ENCODE measurements at regions not wholly inside any gene's neighbourhood (a gene's known extent, or its start where the extent isn't known, plus 50 kb on each side); places are given as distances from the start of the nearest gene placed in this dataset.

GRCh38 chrX:16222151-16222550, 54.9 kb downstream of the MAGEB17 start:
- H3K4me1 Mint-ChIP-seq (ENCODE audit: unreplicated experiment): no peaks in the 10 kb centered on the region
- no peak for DNase-seq (ENCODE audit: low spot score)
- no peaks in the 10 kb centered on the region for H3K27me3 Mint-ChIP-seq (ENCODE audit: unreplicated experiment)
- no peaks in the 10 kb centered on the region for H3K9me3 Mint-ChIP-seq (ENCODE audit: unreplicated experiment)
- no peak overlapping the region for H3K27ac Mint-ChIP-seq (ENCODE audit: unreplicated experiment)
- no peak overlapping the region for H3K4me3 Mint-ChIP-seq (ENCODE audit: unreplicated experiment)
- peaks cover 9% of the 10 kb centered on the region for H3K36me3 Mint-ChIP-seq (ENCODE audit: low read depth, unreplicated experiment)
- no peak for TF ChIP-seq CTCF (IDR thresholded peaks at IDR 0.05; ENCODE audit: unreplicated experiment)

GRCh38 chrX:16223385-16223784, 56.1 kb downstream of the MAGEB17 start:
- Mint-ChIP-seq H3K4me3 (ENCODE audit: unreplicated experiment) (no peak overlapping the region), H3K27me3 (ENCODE audit: unreplicated experiment) (no peaks in the 10 kb centered on the region), H3K4me1 (ENCODE audit: unreplicated experiment) (no peaks in the 10 kb centered on the region), H3K9me3 (ENCODE audit: unreplicated experiment) (no peaks in the 10 kb centered on the region), H3K27ac (ENCODE audit: unreplicated experiment) (no peak overlapping the region), H3K36me3 (ENCODE audit: low read depth, unreplicated experiment) (peaks cover 9% of the 10 kb centered on the region)
- DNase-seq (ENCODE audit: low spot score): no peak
- no peak for TF ChIP-seq CTCF (IDR thresholded peaks at IDR 0.05; ENCODE audit: unreplicated experiment)

- H3K9me3 Mint-ChIP-seq (ENCODE audit: unreplicated experiment): no peaks in the 10 kb centered on the region
- DNase-seq (ENCODE audit: low spot score): no peak
- peaks cover 3% of the 10 kb centered on the region for H3K36me3 Mint-ChIP-seq (ENCODE audit: low read depth, unreplicated experiment)
- no peak overlapping the region for H3K27ac Mint-ChIP-seq (ENCODE audit: unreplicated experiment)
- no peaks in the 10 kb centered on the region for H3K4me1 Mint-ChIP-seq (ENCODE audit: unreplicated experiment)
- no peak for TF ChIP-seq CTCF (IDR thresholded peaks at IDR 0.05; ENCODE audit: unreplicated experiment)
- no peak overlapping the region for H3K4me3 Mint-ChIP-seq (ENCODE audit: unreplicated experiment)
- H3K27me3 Mint-ChIP-seq (ENCODE audit: unreplicated experiment): no peaks in the 10 kb centered on the region
Observed at GRCh38 chrX:16239211-16239610, 71.9 kb downstream of the MAGEB17 start.

- H3K27ac Mint-ChIP-seq (ENCODE audit: unreplicated experiment): no peak overlapping the region
Observed at GRCh38 chrX:16240231-16240905, 73.1 kb downstream of the MAGEB17 start.

More at GRCh38 chrX:16240231-16240905, 73.1 kb downstream of the MAGEB17 start:
- Mint-ChIP-seq H3K9me3 (ENCODE audit: unreplicated experiment) (no peaks in the 10 kb centered on the region), H3K4me1 (ENCODE audit: unreplicated experiment) (no peaks in the 10 kb centered on the region), H3K4me3 (ENCODE audit: unreplicated experiment) (no peak overlapping the region), H3K36me3 (ENCODE audit: low read depth, unreplicated experiment) (peaks cover 3% of the 10 kb centered on the region), H3K27me3 (ENCODE audit: unreplicated experiment) (no peaks in the 10 kb centered on the region)
- TF ChIP-seq CTCF (IDR thresholded peaks at IDR 0.05; ENCODE audit: unreplicated experiment): no peak
- DNase-seq (ENCODE audit: low spot score): no peak

Measured in endothelial cell (in vitro differentiated cells).